ENCODE measurements at regions not wholly inside any gene's neighbourhood (a gene's known extent, or its start where the extent isn't known, plus 50 kb on each side); places are given as distances from the start of the nearest gene placed in this dataset.
"Not testable (repeated sequence)": the region's sequence is repeated elsewhere in the genome, so short reads cannot be mapped to it uniquely, and the experiment has no call there.

DNA sequence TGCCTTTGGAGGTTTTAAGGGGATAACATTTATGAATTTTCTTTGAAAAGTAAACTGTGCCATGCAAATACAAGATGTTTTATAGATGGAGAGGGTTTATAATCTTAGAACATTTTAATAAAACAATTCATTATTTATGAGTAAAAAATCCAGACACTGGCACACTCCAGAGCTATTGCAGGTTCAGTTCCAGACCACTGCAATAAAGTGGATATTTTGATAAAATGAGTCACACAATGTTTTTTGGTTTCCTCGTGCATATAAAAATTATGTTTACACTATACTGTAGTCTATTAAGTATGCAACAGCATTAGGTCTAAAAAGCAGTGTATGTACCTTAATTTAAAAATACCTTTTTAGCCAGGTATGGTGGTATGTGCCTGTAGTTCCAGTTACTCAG, 146.2 kb upstream of the ZBED5 start:
- no peak for DNase-seq (ENCODE audit: low read depth)

DNA sequence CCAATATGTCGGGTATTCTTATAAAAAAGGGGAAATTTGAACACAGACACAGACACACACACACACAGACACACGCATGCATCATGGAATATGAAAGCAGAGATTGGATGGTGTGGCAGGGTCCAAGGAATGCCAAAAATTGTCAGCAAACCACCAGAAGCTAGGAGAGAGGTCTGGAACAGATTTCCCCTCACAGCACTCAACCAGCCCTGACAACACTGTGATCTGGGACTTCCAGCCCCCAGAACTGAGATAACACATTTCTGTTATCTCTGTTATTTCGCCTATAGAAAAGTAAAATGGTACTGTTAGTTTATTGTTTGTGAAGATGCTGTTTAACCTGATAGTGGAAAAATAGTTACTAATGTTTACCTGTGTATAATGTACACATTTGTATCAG, 145.4 kb upstream of the ZBED5 start:
- no peak for DNase-seq (ENCODE audit: low read depth)

DNA sequence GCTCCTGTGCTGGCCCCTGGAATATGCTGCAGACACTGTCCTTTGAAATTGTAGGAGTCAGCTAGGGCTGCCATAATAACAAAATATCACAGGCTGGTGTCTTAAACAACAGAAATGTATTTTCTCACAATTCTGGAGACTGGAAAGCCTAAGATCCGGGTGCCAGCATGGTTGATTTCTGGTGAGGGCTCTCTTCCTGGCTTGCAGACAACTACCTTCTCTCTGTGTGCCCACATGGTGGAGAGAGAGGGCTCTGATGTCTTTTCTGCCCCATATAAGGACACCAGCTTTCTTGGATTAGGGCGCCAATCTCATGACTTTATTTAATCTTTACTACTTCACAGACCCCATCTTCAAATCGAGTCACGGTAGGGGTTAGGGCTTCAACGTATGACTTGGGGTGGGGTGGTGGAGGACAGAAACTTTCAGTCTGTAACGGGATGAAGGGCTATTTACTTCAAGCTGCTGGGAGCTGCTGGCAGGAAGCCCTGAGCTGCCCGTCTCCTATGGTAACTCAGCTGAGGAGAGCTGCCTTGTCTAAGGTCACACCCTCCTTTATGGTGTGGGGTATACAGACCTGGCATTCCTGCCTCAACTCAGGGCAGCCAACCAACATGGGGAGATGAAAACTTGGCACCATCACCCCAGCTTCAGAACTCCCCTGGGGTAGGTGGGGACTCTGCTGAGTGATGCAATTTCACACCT, 142.9 kb upstream of the ZBED5 start:
- DNase-seq (ENCODE audit: low read depth), result no peak

DNA sequence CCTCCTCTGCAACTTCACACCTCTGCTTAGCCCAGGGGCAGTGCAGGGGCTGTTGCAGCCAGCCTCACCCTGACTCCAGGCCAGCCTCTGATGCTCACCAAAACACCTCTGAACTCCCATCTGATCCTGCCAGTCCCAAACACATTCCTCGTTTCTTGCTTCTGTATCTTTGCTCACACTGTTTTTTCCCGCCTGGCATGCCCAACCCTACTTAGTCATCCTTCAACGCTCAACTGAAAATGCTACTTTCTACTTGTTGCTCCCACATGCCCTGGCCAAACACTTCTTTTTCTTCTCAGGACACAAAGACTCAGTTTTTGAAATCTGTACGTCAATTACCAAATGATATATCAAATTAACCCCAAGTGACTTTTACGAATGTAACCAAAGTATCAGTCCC, 140.8 kb upstream of the ZBED5 start:
- DNase-seq (ENCODE audit: low read depth), result no peak

DNA sequence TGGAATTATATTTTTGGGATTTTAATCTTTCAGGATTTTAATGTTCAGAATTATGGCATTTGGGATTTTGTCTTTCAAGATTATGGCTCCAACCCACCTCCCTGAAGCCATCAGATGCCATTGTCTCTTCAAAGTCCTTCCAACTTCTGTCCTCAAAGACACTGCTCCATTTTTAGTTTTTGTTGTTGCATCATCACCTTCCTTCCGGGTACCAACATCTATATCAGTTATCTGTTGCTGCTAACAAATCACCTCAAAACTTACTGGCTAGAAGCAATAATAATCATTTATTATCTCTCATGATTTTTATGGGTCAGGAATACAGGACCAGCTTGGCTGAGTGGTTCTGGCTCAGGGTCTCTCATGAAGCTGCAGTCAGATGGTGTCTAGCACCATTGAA, 138.8 kb upstream of the ZBED5 start:
- DNase-seq (ENCODE audit: low read depth), result no peak

DNA sequence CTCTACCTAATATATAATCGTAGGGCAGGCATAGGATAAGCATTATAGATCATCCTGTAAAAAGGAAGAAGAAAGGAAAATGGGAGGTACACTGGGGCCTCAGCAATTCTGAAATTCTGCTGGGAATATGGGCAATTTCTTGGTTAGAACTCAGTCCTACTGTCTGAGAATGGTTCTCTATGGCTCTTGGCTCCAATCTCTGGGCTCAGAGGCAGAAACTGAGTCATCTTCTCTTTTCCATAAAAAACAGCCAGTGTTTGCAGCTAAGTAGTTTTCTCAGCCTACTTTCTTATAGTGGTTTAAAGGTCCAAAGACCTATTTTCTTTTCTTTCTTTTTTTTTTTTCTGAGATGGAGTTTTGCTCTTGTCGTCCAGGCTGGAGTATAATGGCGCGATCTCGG, 135.8 kb upstream of the ZBED5 start:
- no peak for DNase-seq (ENCODE audit: low read depth)

DNA sequence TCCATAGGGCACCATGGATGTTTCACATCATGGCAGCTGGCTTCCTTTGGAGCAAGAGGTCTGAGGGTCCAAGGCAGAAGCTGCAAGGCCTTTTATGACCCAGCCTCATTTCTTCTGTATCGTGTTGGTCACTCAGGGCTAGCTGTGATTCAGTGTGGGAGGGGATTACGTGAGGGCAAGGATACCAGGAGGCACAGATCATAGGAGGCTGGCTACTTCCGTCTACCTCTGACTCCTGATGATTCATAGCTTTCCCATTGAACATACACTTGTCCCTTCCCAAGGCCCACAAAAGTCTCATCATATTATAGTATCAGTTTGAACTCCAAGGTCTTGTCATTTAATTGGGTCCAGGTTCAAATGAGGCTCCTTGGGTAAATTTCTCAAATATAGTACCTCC, 135.3 kb upstream of the ZBED5 start:
- DNase-seq (ENCODE audit: low read depth), result no peak

DNA sequence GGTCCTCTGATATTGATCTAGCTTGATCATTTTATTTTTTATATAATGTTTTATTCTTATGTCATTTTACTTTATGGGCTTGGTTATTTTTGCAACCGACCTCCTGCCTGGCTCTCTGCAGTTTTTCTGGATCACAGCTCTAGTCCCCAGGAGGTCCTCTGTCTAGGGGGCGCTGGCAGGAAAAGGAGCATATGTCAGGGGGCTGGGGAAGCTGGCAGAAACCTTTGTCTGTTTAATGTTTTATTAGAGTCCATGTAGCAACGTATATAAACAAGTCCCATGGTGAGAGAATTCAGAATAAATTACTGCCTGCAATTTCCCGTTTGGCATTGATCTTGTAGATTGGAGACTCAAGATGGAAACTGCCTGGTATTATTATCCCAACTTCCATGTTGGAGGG, 133.5 kb upstream of the ZBED5 start:
- no peak for DNase-seq (ENCODE audit: low read depth)

DNA sequence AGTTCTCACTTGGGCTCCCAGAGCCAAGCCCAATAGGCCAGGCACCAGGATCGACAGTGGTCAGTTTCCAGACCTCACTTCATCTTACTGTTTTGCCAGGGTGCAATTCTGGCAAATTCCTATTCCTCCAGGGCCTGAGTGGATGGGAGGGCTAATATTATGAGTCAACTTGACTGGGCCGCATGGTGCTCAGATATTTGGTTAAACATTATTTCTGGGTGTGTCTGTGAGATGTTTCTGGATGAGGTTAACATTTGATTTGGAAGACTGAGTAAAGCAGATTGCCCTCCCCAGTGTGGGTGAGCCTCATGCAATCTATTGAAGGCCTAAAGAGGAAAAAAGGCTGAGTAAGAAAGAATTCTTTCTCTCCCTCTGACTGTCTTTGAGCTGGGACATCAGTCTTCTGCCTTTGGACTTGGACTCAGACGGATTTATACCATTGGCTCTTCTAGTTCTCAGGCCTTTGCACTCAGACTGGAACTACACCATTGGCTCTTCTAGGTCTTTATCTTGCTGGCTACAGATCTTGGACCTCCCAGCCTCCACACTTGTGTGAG, 132.9 kb upstream of the ZBED5 start:
- DNase-seq (ENCODE audit: low read depth), result no peak

DNA sequence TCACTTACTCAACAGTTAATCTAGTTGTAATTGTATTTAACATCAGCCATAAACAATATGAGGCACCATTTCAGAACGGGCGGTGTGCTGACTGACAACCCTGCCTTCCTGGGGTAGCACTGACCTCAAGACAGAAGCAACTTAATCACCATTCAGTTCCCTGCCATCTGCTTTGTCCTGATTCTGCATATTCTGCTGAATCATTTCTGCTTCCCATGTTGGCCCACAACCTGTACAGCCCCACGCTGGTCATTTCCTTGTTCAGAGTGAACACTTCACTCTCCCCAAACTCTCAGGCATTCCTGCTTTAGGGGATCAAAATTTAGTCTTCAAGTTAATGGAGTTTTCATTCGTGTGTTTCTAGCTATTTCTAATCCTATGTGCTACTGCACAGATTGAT, 132.3 kb upstream of the ZBED5 start:
- no peak for DNase-seq (ENCODE audit: low read depth)

DNA sequence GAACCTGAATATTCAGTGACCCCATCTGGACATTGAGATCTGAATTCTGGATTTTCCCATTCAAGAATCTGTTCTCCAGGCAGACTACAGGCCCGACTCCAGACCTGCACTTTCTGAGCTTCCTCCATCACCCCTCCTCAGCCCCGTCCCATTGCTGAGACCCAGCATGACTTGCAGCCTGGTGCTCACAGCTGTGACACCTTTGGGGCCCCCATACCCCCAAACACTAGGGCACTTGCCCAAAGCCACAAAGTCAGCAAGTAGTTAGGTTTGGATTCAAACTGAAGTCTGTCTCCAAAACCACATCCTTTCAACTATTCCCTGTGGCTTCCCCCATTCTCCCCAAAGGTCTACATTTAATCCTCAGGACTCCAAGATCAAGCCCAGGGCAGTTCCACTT, 128.2 kb upstream of the ZBED5 start:
- no peak for DNase-seq (ENCODE audit: low read depth)

DNA sequence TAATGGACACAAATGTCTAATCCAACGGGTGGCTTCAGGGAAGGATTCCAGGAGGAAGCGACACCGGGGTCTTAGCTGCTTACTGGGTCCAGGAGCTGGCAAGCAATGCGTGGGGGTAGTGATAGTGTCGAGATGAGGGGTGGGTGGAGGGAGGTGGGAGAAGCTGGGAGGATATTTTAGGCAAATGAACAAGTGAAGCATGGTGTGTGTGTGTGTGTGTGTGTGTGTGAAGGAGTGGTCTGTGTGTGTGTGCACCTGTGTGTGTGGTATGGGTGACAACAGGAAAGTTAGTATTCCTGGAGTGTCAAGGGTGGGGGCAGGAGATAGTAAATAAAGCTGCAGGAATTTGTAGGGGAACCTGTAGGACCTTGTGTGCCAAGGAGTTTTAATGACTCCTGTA, 126.9 kb upstream of the ZBED5 start:
- DNase-seq (ENCODE audit: low read depth), result no peak

DNA sequence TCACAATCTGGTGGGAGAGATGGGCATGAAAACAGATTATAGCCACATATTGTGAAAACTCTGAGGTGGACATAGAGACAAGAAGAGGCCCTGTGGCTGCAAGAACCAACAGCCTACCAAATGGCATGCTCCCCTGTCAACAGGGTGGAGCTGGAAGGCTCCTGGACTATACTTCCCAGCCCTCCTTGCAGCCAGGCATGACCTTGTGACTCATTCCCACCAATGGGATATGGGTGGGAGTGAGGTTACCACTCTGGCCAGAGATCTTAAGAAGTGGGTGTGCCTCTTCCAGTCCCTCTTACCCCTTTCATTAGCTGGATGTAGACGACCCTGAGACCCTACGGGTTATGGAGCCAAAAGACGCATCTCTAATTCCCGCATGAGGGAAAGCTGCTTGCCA, 126.4 kb upstream of the ZBED5 start:
- peak; percentile 13 for DNase-seq (ENCODE audit: low read depth)

DNA sequence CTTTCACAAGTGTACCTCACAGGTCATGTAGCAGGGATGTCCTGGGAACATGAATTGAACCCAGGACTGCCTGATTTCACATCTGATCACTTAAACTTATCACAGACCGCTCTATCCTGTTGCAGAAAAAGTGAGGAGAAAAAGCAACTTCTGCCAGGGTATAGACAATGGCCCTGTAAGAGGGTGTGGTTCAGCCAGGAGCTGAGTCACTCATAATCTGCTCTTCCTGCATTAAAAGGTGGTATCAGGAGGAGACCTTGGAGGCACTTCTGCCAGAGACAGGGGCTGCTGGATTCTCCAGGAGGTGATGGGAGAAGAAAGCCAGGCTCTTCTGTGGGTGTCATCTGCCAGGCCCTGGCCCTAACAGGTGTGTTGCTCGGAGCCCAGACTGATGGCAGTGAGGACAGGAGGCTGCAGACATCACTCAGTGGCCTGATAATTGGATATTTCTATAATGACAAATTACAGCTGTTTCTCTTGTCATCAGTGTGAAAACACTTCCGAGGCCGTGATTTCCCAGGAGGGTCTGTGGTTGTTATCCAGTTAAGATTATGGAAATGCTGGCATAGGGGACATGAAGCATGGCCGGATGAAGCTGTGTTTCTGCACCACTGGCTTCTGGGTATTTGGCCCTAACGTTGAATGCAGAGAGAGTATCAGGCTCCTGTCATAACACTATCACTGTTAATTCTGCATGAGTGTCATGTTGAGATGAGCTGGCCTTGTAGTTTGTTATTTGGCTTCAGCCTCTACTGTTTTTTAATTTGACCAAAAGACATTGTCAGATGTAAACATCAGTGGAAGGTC, 125.1 kb upstream of the ZBED5 start:
- peak; percentile 34 for DNase-seq (ENCODE audit: low read depth)

DNA sequence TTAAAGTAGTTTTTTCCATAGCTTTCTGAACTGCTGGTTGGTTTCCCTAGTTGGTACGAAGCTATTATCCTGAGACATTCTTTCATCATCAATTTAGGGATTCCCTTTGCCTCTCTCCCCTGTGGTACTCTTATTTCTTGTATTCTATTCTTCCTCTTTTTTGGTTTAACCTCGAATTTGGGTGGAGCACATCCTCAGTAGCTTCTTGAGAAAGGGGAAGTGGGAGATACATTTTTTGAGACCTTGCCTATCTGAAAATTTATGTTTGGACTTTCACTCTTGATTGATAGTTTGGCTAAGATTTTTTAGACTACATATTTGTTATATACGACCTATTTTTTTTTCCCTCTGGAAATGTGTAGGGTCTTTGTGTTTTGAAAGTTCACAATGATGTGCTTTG, 121.7 kb upstream of the ZBED5 start:
- DNase-seq (ENCODE audit: low read depth), result no peak

DNA sequence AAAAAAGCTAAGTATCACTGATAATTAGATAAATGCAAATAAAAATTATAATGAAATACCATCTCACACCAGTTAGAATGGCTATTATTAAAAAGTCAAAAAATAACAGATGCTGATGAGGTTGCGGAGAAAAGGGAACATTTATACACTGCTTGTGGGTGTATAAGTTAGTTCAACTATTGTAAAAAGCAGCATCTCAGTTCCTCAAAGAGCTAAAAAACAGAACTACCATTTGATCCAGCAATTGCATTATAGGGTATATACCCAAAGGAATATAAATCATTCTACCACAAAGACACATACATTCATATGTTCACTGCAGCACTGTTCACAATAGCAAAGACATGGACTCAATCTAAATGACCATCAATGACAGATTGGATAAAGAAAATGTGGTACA, 120.3 kb upstream of the ZBED5 start:
- DNase-seq (ENCODE audit: low read depth), result no peak

DNA sequence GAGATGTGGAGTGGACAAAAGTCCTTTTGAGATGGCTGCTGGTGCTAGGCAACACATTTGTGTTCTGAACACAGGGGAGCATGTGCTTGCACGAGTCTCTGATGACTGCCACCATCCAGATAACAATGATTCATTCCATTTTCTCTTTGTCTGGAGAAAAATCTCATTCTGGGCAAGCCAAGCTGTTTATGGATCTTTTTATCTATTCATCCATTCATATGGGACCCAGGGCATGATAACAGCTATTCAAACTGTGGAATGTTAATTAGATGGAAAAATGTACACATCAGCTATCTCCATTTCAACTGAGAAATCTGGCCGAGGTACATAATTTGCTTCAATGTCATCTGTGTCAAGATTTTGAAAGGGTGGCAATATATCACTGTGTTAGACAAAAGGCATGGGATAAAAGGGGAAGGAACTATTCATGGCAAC, 117.5 kb upstream of the ZBED5 start:
- no peak for DNase-seq (ENCODE audit: low read depth)

DNA sequence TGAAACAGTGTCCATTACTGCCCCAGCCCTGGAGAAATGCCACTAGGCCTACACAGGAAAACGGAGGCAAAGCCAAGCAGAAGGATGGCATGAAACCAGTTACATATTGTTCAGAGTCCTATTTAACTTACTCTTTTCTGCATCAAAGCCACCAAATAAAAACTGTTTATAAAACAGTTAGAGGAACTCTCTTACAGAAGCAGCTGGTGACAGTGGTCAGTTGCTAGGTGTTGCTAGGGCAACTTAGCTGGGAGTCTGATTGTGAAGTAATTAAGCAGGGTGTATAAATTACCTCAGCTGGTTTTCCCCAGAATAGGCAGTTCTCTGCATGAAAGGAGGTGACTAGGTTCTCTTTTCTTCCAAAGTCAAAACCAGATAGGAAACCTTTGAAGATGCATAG, 115.6 kb upstream of the ZBED5 start:
- DNase-seq (ENCODE audit: low read depth), result no peak

DNA sequence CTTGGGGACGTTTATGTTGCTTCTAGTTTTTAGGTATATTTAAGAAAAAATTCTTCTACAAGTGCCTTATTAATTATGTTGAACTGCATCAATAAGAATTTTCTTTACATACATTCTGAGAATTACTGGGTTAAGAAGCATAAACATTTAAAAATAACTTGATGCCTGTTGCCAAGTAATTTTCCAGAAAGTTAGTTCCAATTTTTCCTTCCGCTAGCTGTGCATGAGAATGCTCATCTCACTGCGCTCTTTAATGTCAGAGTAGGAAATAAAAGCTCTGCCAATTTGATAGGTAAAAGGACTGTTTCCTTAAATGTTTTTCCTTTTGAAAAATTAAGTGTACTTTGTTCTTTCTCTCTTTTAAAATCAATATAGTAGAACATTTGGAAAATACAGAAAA, 113.1 kb upstream of the ZBED5 start:
- DNase-seq (ENCODE audit: low read depth), result no peak

DNA sequence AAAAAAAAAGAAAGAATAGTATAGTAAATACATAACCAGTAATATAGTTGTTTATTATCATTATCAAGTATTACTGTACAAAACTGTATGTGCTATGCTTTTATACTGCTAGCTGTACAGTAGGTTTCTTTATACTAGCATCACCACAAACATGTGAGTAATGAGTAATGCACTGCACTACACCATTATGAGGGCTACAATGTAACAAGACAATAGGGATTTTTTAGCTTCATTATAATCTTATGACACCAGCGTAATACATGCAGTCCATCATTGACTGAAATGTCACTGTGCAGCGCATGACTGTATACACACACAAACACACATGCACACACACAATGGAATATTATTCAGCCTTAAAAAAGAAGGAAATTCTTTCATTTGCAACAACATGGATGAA, 111.5 kb upstream of the ZBED5 start:
- no peak for DNase-seq (ENCODE audit: low read depth)

DNA sequence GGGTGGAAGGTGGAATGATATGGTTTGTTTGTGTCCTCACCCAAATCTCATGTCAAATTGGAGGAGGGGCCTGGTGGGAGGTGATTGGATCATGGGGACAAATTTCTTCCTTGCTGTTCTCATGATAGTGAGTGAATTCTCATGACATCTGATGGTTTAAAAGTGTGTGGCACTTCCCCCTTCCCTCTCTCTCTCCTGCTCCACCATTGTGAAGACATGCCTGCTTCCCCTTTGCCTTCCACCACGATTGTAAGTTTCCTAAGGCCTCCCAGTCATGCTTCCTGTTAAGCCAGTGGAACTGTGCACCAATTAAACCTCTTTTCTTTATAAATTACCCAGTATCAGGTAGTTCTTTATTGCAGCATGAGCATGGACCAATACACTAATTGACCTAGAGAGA, 99.0 kb upstream of the ZBED5 start:
- not testable (repeated sequence) for DNase-seq (ENCODE audit: low read depth)

DNA sequence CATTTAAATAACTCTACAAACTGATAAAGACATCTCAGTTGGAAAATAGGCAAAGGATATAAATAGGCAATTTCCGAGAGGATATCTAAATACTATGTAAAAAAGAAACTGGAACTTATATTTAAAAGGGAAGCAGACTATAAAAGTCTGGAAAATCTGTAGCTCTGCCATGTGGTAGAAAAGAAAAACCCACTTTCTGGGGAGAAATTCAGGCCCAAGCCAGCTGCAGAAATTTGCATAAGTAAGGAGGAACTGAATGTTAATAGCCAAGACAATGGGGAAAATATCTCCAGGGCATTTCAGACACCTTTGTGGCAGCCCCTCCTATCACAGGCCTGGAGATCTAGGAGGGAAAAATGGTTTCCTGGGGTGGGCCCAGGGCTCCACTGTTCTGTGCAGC, 97.8 kb upstream of the ZBED5 start:
- no peak for DNase-seq (ENCODE audit: low read depth)

DNA sequence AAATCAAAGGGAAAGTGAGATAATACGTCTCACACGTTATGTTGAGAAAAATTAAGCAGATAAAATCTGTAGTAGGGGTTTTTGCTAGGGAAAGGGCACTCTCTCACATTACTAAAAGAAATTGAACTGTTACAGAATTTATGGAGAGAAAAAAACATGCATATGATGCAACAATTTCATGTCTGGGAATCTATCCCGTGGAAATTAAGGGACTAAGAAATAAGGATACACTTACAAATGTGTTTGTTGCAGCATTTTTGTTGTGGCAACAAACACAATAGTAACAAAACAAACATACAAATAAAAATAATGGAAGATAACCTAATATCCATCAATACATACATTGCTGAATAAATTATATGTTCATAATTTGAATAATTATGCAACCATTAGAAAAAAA, 96.3 kb upstream of the ZBED5 start:
- DNase-seq (ENCODE audit: low read depth), result no peak
